ENCODE measurements at regions not wholly inside any gene's neighbourhood (a gene's known extent, or its start where the extent isn't known, plus 50 kb on each side); places are given as distances from the start of the nearest gene placed in this dataset.

GRCh38 chr7:47663851-47664250, 81.9 kb upstream of the TNS3 start:
- Histone ChIP-seq H3K56ac (ENCODE audit: extremely low read depth, insufficient read depth, low read length) (no peak overlapping the region; the same call in 1 of the 2 replicates), H3K9me1 (ENCODE audit: insufficient read depth, low read length) (peaks cover 31% of the 10 kb centered on the region), H4K8ac (ENCODE audit: low read depth in 2 of 2, low read length in 2 of 2) (peak overlapping the region in 1 of 2 experiments; percentile 33; a peak in 1 of 4 replicates), H4K91ac (ENCODE audit: insufficient read depth, low read depth, low read length) (0 out of 2 replicates have a peak overlapping the region, but pooled peaks have one; percentile 42), H3K23ac (ENCODE audit: low read depth, low read length) (no peak overlapping the region), H3K4me3 (ENCODE audit: insufficient read depth, low read depth, low read length) (no peak overlapping the region), H2BK20ac (ENCODE audit: low read depth, low read length) (peak overlapping the region; percentile 23), H3K18ac (ENCODE audit: low read depth, low read length) (peak overlapping the region; percentile 35; the same call in 1 of the 2 replicates), H2BK120ac (ENCODE audit: low read depth, low read length) (peak overlapping the region; percentile 76), H2BK15ac (ENCODE audit: low read depth, low read length) (peak overlapping the region; percentile 39; the same call in 2 of the 3 replicates), H3K9me3 (ENCODE audit: control insufficient read depth, insufficient read depth, low read length) (no peaks in the 10 kb centered on the region), H3K36me3 (ENCODE audit: control insufficient read depth, insufficient read depth, low read length) (no peaks in the 10 kb centered on the region), H3K27ac (ENCODE audit: insufficient read depth, low read length) (no peak overlapping the region), H3K79me1 (ENCODE audit: low read depth in 1 of 2, low read length in 2 of 2) (no peaks in the 10 kb centered on the region), H3K4ac (ENCODE audit: low read depth, low read length) (peak overlapping the region; percentile 50), H4K20me1 (ENCODE audit: insufficient read depth, low read length) (no peaks in the 10 kb centered on the region), H2BK5ac (ENCODE audit: low read depth, low read length, poor library complexity, severe bottlenecking) (no peak overlapping the region), H4K5ac (ENCODE audit: low read depth, low read length) (no peak overlapping the region), H3K4me1 (ENCODE audit: control insufficient read depth, insufficient read depth, low read length) (peaks cover 25% of the 10 kb centered on the region), H2AK5ac (ENCODE audit: low read depth, low read length) (peak overlapping the region; percentile 70; the same call in 1 of the 2 replicates), H3K9ac (ENCODE audit: low read depth, low read length) (no peak overlapping the region), H3K14ac (replicated peaks; ENCODE audit: low read depth, low read length) (peak overlapping the region; percentile 62), H2AK9ac (replicated peaks; ENCODE audit: low read depth, low read length, poor library complexity) (no peak overlapping the region), H3K4me2 (ENCODE audit: low read depth, low read length) (no peak overlapping the region), H2AFZ (replicated peaks; ENCODE audit: low read length, poor library complexity) (no peak overlapping the region), H3K27me3 (ENCODE audit: control insufficient read depth, insufficient read depth, low read length) (no peaks in the 10 kb centered on the region; the same call in 1 of the 2 replicates)
- ATAC-seq (ENCODE audit: low read depth) (no peak), DNase-seq (no peak)
- intact Hi-C loops (cut with micrococcal nuclease) (no loop called here), in situ Hi-C loops (cut with MboI; ENCODE audit: low sequenced_read_pairs) (no loop called here), dilution Hi-C loops (cut with HindIII; ENCODE audit: low sequenced_read_pairs, unreplicated experiment) (no loop called here)
- no peak for TF ChIP-seq NFE2L2 (IDR thresholded peaks at IDR 0.05; ENCODE audit: low read depth, low read length)
- BruUV-seq (replicated peaks) = no TSS peak
- POLR2A ChIA-PET (ENCODE audit: unreplicated experiment) = no interaction called here
- CTCF ChIA-PET = interaction anchor here (1.3 kb wide), 1 partner anchor 120 kb away, joined by 4 read pairs; no protein-coding TSS in a partner anchor
- WGBS, 2 experiments (ENCODE audit: extremely low coverage in 2 of 2, insufficient read length in 1 of 2) = no CpG with 5 or more reads among the region's 1 CpG
